Keratinocyte (primary cell): ENCODE measurements at regions not wholly inside any gene's neighbourhood (a gene's known extent, or its start where the extent isn't known, plus 50 kb on each side); places are given as distances from the start of the nearest gene placed in this dataset.
"Not testable (repeated sequence)": the region's sequence is repeated elsewhere in the genome, so short reads cannot be mapped to it uniquely, and the experiment has no call there.

Experiments
- DNase-seq: peaks from one replicate; pipeline ENCODE4 v3.0.0-alpha.2; 2011; ENCODE audit warnings: low read depth, missing footprints, low spot score
- FAIRE-seq: peaks from 2 replicates; lab custom pipeline; 2011; peaks lifted over from hg19 to GRCh38; lab: Jason Lieb, UNC
- H2AFZ ChIP-seq: 2 replicates; pipeline ENCODE4 v1.6.0; 2012; ENCODE audit warnings: low read length, control low read depth, inconsistent platforms; ENCODE audit not compliant: control insufficient read depth
- H3K27ac ChIP-seq: 2 replicates; pipeline ENCODE4 v1.5.1; 2011; ENCODE audit warnings: low read length; ENCODE audit not compliant: control insufficient read depth, insufficient read depth
- H3K27me3 ChIP-seq: 3 replicates; pipeline ENCODE4 v1.6.0; 2011; ENCODE audit warnings: low read length; ENCODE audit not compliant: control insufficient read depth, insufficient read depth; ENCODE audit errors: extremely low read depth
- H3K36me3 ChIP-seq, 2 experiments: 2 replicates in 1 of 2; 3 replicates in 1 of 2; pipeline ENCODE4 v1.5.1; 2011; ENCODE audit warnings: low read length in 2 of 2, mild to moderate bottlenecking in 1 of 2; ENCODE audit not compliant: control insufficient read depth in 2 of 2, insufficient read depth in 2 of 2; ENCODE audit errors: extremely low read depth in 1 of 2
- H3K4me1 ChIP-seq: 3 replicates; pipeline ENCODE4 v1.5.1; 2011; ENCODE audit warnings: low read length; ENCODE audit not compliant: control insufficient read depth, insufficient read depth; ENCODE audit errors: extremely low read depth
- H3K4me2 ChIP-seq: 3 replicates; pipeline ENCODE4 v1.6.0; 2011; ENCODE audit warnings: low read depth, low read length; ENCODE audit not compliant: control insufficient read depth, insufficient read depth; ENCODE audit errors: extremely low read depth
- H3K4me3 ChIP-seq, 3 experiments: fragments of 200-600 bp in 1 of 3; sonication (generic) in 1 of 3; 2 replicates in 2 of 3; 3 replicates in 1 of 3; pipeline ENCODE4 v1.5.1; 2011 to 2016; ENCODE audit warnings: low read length in 3 of 3, mild to moderate bottlenecking in 3 of 3, control low read depth in 2 of 3, inconsistent platforms in 1 of 3, low read depth in 1 of 3, mixed read lengths in 1 of 3, mixed run types in 1 of 3, moderate library complexity in 1 of 3; ENCODE audit not compliant: control insufficient read depth in 2 of 3, insufficient read depth in 2 of 3; ENCODE audit errors: extremely low read depth in 1 of 3
- H3K79me2 ChIP-seq: 2 replicates; pipeline ENCODE4 v1.6.0; 2012; ENCODE audit warnings: low read length; ENCODE audit not compliant: control insufficient read depth, insufficient read depth
- H3K9ac ChIP-seq: 3 replicates; pipeline ENCODE4 v1.6.0; 2011; ENCODE audit warnings: low read length; ENCODE audit not compliant: control insufficient read depth, insufficient read depth; ENCODE audit errors: extremely low read depth
- H3K9me1 ChIP-seq: 3 replicates; pipeline ENCODE4 v1.6.0; 2011; ENCODE audit warnings: low read length; ENCODE audit not compliant: control insufficient read depth, insufficient read depth; ENCODE audit errors: extremely low read depth
- H3K9me3 ChIP-seq: 2 replicates; pipeline ENCODE4 v1.5.1; 2012; ENCODE audit warnings: low read depth, low read length; ENCODE audit not compliant: control insufficient read depth
- H4K20me1 ChIP-seq: 3 replicates; pipeline ENCODE4 v1.6.0; 2011; ENCODE audit warnings: low read length; ENCODE audit not compliant: control insufficient read depth, insufficient read depth; ENCODE audit errors: extremely low read depth
- CTCF ChIP-seq, 3 experiments: IDR thresholded peaks in 1 of 3; conservative IDR thresholded peaks in 1 of 3; optimal IDR thresholded peaks in 1 of 3; 2 replicates in 2 of 3; 3 replicates in 1 of 3; pipeline versions ENCODE3 to v1.5.1; 2011; ENCODE audit warnings: low read length in 3 of 3, mild to moderate bottlenecking in 3 of 3, moderate library complexity in 2 of 3, control low read depth in 1 of 3, inconsistent platforms in 1 of 3; ENCODE audit not compliant: insufficient read depth in 2 of 3; ENCODE audit errors: extremely low read depth in 1 of 3
- EZH2 ChIP-seq: IDR thresholded peaks from one replicate; pipeline ENCODE4 v1.6.1; 2012; ENCODE audit warnings: inconsistent platforms, mild to moderate bottlenecking, low read length, moderate library complexity
- dilution Hi-C: fragments of 300-500 bp; cut with MboI; formaldehyde crosslinking; loops from one replicate; pipeline ENCODE4 v1.7.0; 2020; ENCODE audit warnings: low sequenced_read_pairs; ENCODE audit not compliant: extremely low pct_ligation_motif_present

GRCh38 chr3:5699313-5699712 is 511.8 kb downstream of the EDEM1 start:
- Histone ChIP-seq H3K9ac (no peak overlapping the region), H4K20me1 (no peaks in the 10 kb centered on the region), H2AFZ (no peak overlapping the region), H3K4me3 (no peak overlapping the region), H3K9me1 (no peaks in the 10 kb centered on the region), H3K27me3 (no peaks in the 10 kb centered on the region), H3K4me1 (no peaks in the 10 kb centered on the region), H3K27ac (no peak overlapping the region), H3K79me2 (no peaks in the 10 kb centered on the region), H3K4me2 (no peak overlapping the region), H3K9me3 (no peaks in the 10 kb centered on the region), H3K36me3 (no peaks in the 10 kb centered on the region)
- FAIRE-seq (no peak), DNase-seq (no peak)
- TF ChIP-seq EZH2 (no peak), CTCF (optimal IDR thresholded peaks at IDR 0.05 in 1 of 3, IDR thresholded peaks at IDR 0.05 in 1 of 3, conservative IDR thresholded peaks at IDR 0.05 in 1 of 3; ENCODE audit: extremely low read depth in 1 of 3, insufficient read depth in 2 of 3, low read length in 3 of 3) (no peak)
- dilution Hi-C loops, result no loop called here

GRCh38 chr3:5699811-5700210 is 512.3 kb downstream of the EDEM1 start:
- TF ChIP-seq CTCF (optimal IDR thresholded peaks at IDR 0.05 in 1 of 3, IDR thresholded peaks at IDR 0.05 in 1 of 3, conservative IDR thresholded peaks at IDR 0.05 in 1 of 3; ENCODE audit: extremely low read depth in 1 of 3, insufficient read depth in 2 of 3, low read length in 3 of 3) (no peak), EZH2 (no peak)
- no peaks in the 10 kb centered on the region for H3K27me3 ChIP-seq
- no peaks in the 10 kb centered on the region for H3K9me1 ChIP-seq
- no peaks in the 10 kb centered on the region for H3K4me1 ChIP-seq
- H3K79me2 ChIP-seq, result no peaks in the 10 kb centered on the region
- H3K9me3 ChIP-seq, result no peaks in the 10 kb centered on the region
- H3K27ac ChIP-seq, result no peak overlapping the region
- no peak overlapping the region for H3K4me3 ChIP-seq
- no peak for FAIRE-seq
- no peaks in the 10 kb centered on the region for H4K20me1 ChIP-seq
- H3K9ac ChIP-seq, result no peak overlapping the region
- no peak overlapping the region for H3K4me2 ChIP-seq
- dilution Hi-C loops, result no loop called here
- H3K36me3 ChIP-seq, result no peaks in the 10 kb centered on the region
- no peak for DNase-seq
- H2AFZ ChIP-seq, result no peak overlapping the region

- DNase-seq, H3K4me2 ChIP-seq, dilution Hi-C loops, H3K4me3 ChIP-seq, FAIRE-seq, H2AFZ ChIP-seq, H3K79me2 ChIP-seq, H3K27me3 ChIP-seq, H3K9me3 ChIP-seq, H3K9me1 ChIP-seq, H3K4me1 ChIP-seq, H3K36me3 ChIP-seq, H4K20me1 ChIP-seq, H3K27ac ChIP-seq, H3K9ac ChIP-seq: not testable (repeated sequence)
These were observed 513.5 kb downstream of the EDEM1 start for GRCh38 chr3:5701005-5701404.
